GM18511 (cell line): ENCODE measurements at regions not wholly inside any gene's neighbourhood (a gene's known extent, or its start where the extent isn't known, plus 50 kb on each side); places are given as distances from the start of the nearest gene placed in this dataset.
"Not testable (repeated sequence)": the region's sequence is repeated elsewhere in the genome, so short reads cannot be mapped to it uniquely, and the experiment has no call there.

Experiments
- ATAC-seq: cut with Tn5 transposase; IDR thresholded peaks from one replicate; pipeline ENCODE4 v1.9.1; 2021; ENCODE audit warnings: mild to moderate bottlenecking, moderate library complexity; ENCODE audit not compliant: unreplicated experiment

GRCh38 chr5:38675443-38675842, 119.0 kb upstream of the LIFR start:
- ATAC-seq: no peak

- ATAC-seq: no peak
Measured at GRCh38 chr5:38677636-38678035, 121.2 kb upstream of the LIFR start.

- no peak for ATAC-seq
Measured at GRCh38 chr5:38678076-38678475, 121.6 kb upstream of the LIFR start.

- not testable (repeated sequence) for ATAC-seq
Measured at GRCh38 chr5:38678697-38679096, 122.3 kb upstream of the LIFR start.

DNA sequence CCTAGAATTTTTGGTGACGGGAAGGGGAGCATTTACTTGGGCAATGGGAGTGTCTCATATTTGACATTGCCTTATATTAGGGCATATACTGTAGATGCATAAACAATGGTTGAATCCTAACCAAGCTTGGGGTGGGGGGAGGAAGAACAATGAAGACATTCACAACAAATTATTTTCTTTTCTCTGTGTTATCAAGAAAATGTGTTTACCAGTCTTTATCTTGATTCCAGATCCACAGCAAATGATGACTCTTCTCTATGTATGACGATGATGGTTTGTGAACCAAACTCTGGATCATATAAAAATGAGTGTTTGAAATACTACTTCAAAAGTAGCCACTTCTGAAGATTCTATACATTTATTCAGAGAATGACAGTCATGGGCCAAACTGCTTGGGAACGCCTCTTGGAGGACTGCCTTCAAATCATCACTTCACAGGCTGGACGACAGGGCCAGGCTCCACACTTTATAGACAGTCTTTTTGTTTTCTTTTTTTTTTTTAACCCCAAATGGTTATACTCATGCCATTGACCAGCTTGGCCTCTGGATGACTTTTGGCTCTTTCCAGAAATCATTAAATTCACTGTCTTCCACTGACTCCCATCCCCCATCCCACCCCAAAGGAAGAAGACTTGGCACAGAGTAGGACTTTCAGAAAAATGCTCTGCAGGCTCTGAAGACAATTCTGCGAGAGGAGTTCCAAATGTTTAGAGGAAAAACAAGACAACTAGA, 123.8 kb upstream of the LIFR start:
- no peak for ATAC-seq

DNA sequence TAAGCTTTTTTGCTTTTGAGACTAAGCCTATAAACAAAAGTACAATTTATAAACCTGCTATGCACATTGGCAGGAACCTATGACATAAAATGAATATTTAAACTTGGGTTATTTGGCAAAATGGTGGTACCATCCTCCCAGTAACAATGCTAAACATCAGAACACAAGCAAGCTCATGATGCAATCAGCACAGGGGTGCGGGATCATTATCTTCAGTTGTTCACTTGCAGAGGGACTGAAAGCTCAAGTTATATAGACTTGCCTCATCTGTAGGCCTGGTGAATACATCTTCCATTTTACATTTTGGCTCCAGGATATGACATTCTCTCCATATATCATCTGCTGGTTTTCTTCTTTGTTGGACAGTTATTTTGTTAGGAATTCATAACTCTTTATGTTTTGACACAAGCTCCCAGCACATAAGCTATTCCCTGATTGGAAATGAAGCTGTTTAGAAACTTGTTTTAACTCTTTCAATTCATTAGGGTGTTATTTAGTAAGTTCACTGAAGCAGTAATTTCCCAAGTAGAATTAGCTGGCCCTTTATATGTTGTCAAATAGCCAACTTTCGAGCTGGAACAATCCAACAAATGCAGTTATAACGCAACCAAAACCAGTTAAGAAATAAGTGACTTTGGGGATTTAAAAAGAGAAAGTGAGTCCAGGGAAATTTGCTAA, 124.7 kb upstream of the LIFR start:
- no peak for ATAC-seq

DNA sequence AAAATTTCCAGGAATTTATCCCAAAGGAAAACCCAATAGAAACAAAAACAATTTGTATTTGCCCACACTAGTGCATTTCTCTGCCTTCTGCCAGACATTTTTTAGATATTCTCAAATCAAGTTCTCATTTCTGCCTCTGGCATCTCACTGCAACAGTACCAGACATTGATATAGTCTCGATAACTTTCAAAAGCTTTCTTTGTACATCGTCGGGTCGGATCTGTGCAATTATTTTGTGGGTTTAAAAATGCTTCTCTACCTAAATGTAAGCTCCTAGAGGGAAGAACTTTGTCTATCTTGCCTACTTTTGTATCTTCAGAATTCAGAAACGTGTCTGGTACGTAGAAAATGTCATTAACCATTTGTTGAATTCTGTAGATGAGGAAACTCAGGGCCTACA, 125.5 kb upstream of the LIFR start:
- ATAC-seq: no peak

GRCh38 chr5:38686658-38687057, 130.2 kb upstream of the LIFR start:
- no peak for ATAC-seq

DNA sequence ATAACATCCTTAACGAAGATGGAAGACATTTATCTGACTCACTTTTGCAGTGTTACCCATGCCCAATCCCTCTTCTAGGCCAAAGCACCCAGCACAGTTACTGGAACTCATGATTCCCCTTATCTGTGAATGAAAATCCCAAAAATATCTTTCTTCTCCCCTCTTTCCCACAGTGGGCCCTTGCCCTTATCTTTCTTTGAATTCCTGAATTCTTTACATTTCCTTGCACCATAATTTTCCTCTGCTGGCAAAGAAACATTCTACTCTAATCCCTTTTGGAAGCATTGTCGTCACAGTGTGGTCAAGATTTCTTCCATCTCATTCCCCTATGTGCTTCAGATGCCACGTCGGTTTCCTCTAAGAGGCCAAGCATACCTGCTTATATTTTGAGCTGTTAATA, 135.9 kb upstream of the LIFR start:
- no peak for ATAC-seq

GRCh38 chr5:38692781-38693527, 136.5 kb upstream of the LIFR start:
- ATAC-seq: no peak

- ATAC-seq: no peak
Measured at GRCh38 chr5:38695021-38695958, 138.8 kb upstream of the LIFR start.

GRCh38 chr5:38697013-38697412, 140.6 kb upstream of the LIFR start:
- no peak for ATAC-seq

DNA sequence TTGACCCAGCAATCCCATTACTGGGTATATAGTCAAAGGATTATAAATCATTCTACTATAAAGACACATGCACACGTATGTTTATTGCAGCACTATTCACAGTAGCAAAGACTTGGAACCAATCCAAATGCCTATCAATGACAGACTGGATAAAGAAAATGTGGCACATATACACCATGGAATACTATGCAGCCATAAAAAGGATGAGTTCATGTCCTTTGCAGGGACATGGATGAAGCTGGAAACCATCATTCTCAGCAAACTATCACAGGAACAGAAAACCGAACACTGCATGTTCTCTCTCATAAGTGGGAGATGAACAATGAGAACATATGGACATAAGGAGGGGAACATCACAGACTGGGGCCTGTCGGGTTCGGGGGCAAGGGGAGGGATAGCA, 140.3 kb upstream of the OSMR start:
- not testable (repeated sequence) for ATAC-seq

DNA sequence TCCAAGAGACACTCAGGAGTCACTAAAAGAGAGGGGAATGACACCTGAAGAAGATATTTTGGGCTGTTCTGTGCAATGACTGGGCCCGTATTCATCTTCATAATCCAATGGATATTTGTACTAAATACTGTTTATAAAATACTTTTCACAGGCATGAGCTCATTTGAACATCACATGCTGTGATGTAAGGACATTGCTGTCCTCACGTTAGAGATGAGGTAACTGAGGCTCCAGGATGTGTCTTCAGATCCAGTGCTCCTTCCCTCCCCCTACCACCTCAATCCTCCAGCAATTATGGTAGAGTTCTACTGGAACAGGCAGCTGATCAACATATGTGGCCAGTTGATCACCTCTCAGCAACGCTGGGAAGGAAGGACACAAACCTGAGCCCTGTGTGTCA, 139.4 kb upstream of the OSMR start:
- no peak for ATAC-seq

GRCh38 chr5:38707352-38708210, 138.2 kb upstream of the OSMR start:
- no peak for ATAC-seq

GRCh38 chr5:38709678-38710306, 136.0 kb upstream of the OSMR start:
- ATAC-seq: no peak

DNA sequence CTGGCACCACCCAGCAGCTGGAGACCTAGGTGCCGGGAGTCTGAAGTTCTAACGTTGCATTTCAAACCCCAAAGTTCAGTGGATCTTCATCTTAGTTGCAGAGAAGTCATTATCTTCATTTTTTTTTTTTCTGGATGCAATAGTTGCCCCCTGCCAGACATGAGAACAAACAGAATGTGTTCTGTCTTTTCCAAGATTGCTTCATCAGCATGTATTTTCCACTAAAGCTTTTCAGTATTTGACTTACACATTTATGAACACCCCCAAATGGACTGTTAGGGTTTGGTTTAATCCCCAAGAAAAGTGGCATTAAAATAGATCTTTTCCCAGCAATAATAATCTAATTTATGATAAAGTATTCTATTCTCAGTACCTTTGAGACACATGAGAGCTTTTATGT, 135.2 kb upstream of the OSMR start:
- no peak for ATAC-seq

- no peak for ATAC-seq
Measured at GRCh38 chr5:38712391-38712790, 133.4 kb upstream of the OSMR start.

DNA sequence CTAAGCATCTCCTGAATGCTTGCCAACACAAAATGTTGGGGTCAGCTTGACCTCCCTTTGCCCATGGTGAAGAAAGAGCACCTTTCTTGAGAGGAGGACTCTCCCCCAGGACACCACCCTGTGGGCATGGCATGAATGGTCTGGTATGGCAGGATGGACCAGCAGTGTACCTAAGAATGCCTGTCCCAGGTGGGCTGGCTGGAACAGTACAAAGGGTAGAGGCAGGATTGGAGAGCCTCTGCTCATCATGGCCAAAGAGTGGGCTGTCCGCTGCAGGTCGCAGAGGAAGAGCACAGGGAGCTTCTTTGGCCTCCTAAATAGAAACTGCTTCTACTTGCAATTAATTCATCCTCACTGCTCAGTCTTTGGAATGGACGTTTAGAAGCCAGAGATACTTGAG, 131.6 kb upstream of the OSMR start:
- no peak for ATAC-seq
